ENCODE measurements at regions not wholly inside any gene's neighbourhood (a gene's known extent, or its start where the extent isn't known, plus 50 kb on each side); places are given as distances from the start of the nearest gene placed in this dataset.

DNA sequence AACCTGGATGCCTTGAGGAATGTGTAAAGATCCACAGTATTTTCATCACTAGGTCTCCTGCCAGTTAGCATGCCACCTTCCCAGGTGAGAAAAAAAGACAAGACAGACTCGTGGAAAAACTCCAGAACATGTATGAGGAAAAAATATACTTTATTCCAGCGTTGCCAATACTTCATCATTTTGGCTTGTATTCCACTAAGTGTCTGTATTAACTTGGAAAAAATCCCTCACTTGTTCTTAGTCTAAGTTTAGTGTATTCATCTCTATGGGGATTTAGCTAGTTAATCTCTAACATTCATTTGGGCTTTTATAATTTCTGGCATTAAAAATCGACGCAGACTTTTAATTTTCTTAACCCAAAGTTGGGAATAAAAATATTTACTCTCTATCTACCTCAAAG, 759.4 kb downstream of the SORCS1 start:
- ATAC-seq (ENCODE audit: insufficient read depth, low FRiP score) = no peak
- H3K9ac ChIP-seq (ENCODE audit: insufficient read depth in 1 of 2, low read length in 2 of 2) = no peak overlapping the region
- no peak for TF ChIP-seq CTCF (IDR thresholded peaks at IDR 0.05; ENCODE audit: control extremely low read depth, extremely low read depth)
- no peaks in the 10 kb centered on the region for H3K36me3 ChIP-seq (ENCODE audit: control insufficient read depth in 4 of 4, insufficient read depth in 4 of 4, low read length in 4 of 4)
- H3K4me3 ChIP-seq = no peak overlapping the region
- no peaks in the 10 kb centered on the region for H3K4me1 ChIP-seq (ENCODE audit: control insufficient read depth in 5 of 5, insufficient read depth in 5 of 5, low read length in 5 of 5)
- H3K27ac ChIP-seq (ENCODE audit: low read depth in 1 of 2, low read length in 1 of 2) = no peak overlapping the region
- H3K9me3 ChIP-seq (ENCODE audit: control insufficient read depth in 4 of 4, insufficient read depth in 3 of 4, low read length in 3 of 4) = no peaks in the 10 kb centered on the region
- DNase-seq = no peak
- 73 to 84% methylated on average over 4 of the region's 4 CpGs for WGBS, 2 donors
- no peaks in the 10 kb centered on the region for H3K27me3 ChIP-seq (ENCODE audit: control insufficient read depth in 3 of 3, insufficient read depth in 3 of 3, low read length in 2 of 3)

GRCh38 chr10:106402458-106402857, 762.0 kb downstream of the SORCS1 start:
- DNase-seq (no peak), ATAC-seq (ENCODE audit: insufficient read depth, low FRiP score) (no peak)
- no peaks in the 10 kb centered on the region for H3K4me1 ChIP-seq (ENCODE audit: control insufficient read depth in 5 of 5, insufficient read depth in 5 of 5, low read length in 5 of 5)
- no peak overlapping the region for H3K9ac ChIP-seq (ENCODE audit: insufficient read depth in 1 of 2, low read length in 2 of 2)
- no peaks in the 10 kb centered on the region for H3K9me3 ChIP-seq (ENCODE audit: control insufficient read depth in 4 of 4, insufficient read depth in 3 of 4, low read length in 3 of 4)
- H3K27ac ChIP-seq (ENCODE audit: low read depth in 1 of 2, low read length in 1 of 2) = no peak overlapping the region
- 85 to 86% methylated on average over 2 of the region's 2 CpGs for WGBS, 2 donors
- no peak overlapping the region for H3K4me3 ChIP-seq
- TF ChIP-seq CTCF (IDR thresholded peaks at IDR 0.05; ENCODE audit: control extremely low read depth, extremely low read depth) = no peak
- no peaks in the 10 kb centered on the region for H3K27me3 ChIP-seq (ENCODE audit: control insufficient read depth in 3 of 3, insufficient read depth in 3 of 3, low read length in 2 of 3)
- H3K36me3 ChIP-seq (ENCODE audit: control insufficient read depth in 4 of 4, insufficient read depth in 4 of 4, low read length in 4 of 4) = no peaks in the 10 kb centered on the region

- Histone ChIP-seq H3K36me3 (ENCODE audit: control insufficient read depth in 4 of 4, insufficient read depth in 4 of 4, low read length in 4 of 4) (no peaks in the 10 kb centered on the region), H3K4me1 (ENCODE audit: control insufficient read depth in 5 of 5, insufficient read depth in 5 of 5, low read length in 5 of 5) (no peaks in the 10 kb centered on the region), H3K9ac (ENCODE audit: insufficient read depth in 1 of 2, low read length in 2 of 2) (no peak overlapping the region), H3K4me3 (no peak overlapping the region), H3K27me3 (ENCODE audit: control insufficient read depth in 3 of 3, insufficient read depth in 3 of 3, low read length in 2 of 3) (no peaks in the 10 kb centered on the region), H3K27ac (ENCODE audit: low read depth in 1 of 2, low read length in 1 of 2) (no peak overlapping the region), H3K9me3 (ENCODE audit: control insufficient read depth in 4 of 4, insufficient read depth in 3 of 4, low read length in 3 of 4) (no peaks in the 10 kb centered on the region)
- ATAC-seq (ENCODE audit: insufficient read depth, low FRiP score) = no peak
- TF ChIP-seq CTCF (IDR thresholded peaks at IDR 0.05; ENCODE audit: control extremely low read depth, extremely low read depth) = no peak
- DNase-seq = no peak
Observed at GRCh38 chr10:106401967-106402366, 762.5 kb downstream of the SORCS1 start.

GRCh38 chr10:106401161-106401560, 763.3 kb downstream of the SORCS1 start:
- DNase-seq (peak in 1 of 3 donors; percentile 2), ATAC-seq (ENCODE audit: insufficient read depth, low FRiP score) (no peak)
- no peaks in the 10 kb centered on the region for H3K27me3 ChIP-seq (ENCODE audit: control insufficient read depth in 3 of 3, insufficient read depth in 3 of 3, low read length in 2 of 3)
- TF ChIP-seq CTCF (IDR thresholded peaks at IDR 0.05; ENCODE audit: control extremely low read depth, extremely low read depth) = no peak
- H3K27ac ChIP-seq (ENCODE audit: low read depth in 1 of 2, low read length in 1 of 2) = no peak overlapping the region
- no peak overlapping the region for H3K9ac ChIP-seq (ENCODE audit: insufficient read depth in 1 of 2, low read length in 2 of 2)
- H3K36me3 ChIP-seq (ENCODE audit: control insufficient read depth in 4 of 4, insufficient read depth in 4 of 4, low read length in 4 of 4) = no peaks in the 10 kb centered on the region
- H3K9me3 ChIP-seq (ENCODE audit: control insufficient read depth in 4 of 4, insufficient read depth in 3 of 4, low read length in 3 of 4) = no peaks in the 10 kb centered on the region
- H3K4me3 ChIP-seq = no peak overlapping the region
- no peaks in the 10 kb centered on the region for H3K4me1 ChIP-seq (ENCODE audit: control insufficient read depth in 5 of 5, insufficient read depth in 5 of 5, low read length in 5 of 5)

All from lung (tissue), 11 donors.